Osteocyte (in vitro differentiated cells): ENCODE measurements at regions not wholly inside any gene's neighbourhood (a gene's known extent, or its start where the extent isn't known, plus 50 kb on each side); places are given as distances from the start of the nearest gene placed in this dataset.

ENCODE experiments used
- DNase-seq: peaks from one replicate; pipeline ENCODE4 v3.0.0; 2021; ENCODE audit warnings: mixed read lengths; ENCODE audit not compliant: unreplicated experiment; ENCODE audit errors: extremely low spot score
- H3K27ac Mint-ChIP-seq: one replicate; pipeline ENCODE4 v1.8.0; 2021; ENCODE audit warnings: mild to moderate bottlenecking, mixed read lengths; ENCODE audit not compliant: unreplicated experiment
- H3K27me3 Mint-ChIP-seq: one replicate; pipeline ENCODE4 v1.8.0; 2021; ENCODE audit warnings: mixed read lengths; ENCODE audit not compliant: unreplicated experiment
- H3K36me3 Mint-ChIP-seq: one replicate; pipeline ENCODE4 v1.8.0; 2021; ENCODE audit warnings: mixed read lengths; ENCODE audit not compliant: unreplicated experiment
- H3K4me1 Mint-ChIP-seq: one replicate; pipeline ENCODE4 v1.8.0; 2021; ENCODE audit warnings: mixed read lengths; ENCODE audit not compliant: unreplicated experiment
- H3K4me3 Mint-ChIP-seq: one replicate; pipeline ENCODE4 v1.8.0; 2021; ENCODE audit warnings: mild to moderate bottlenecking, moderate library complexity, mixed read lengths; ENCODE audit not compliant: unreplicated experiment
- H3K9me3 Mint-ChIP-seq: one replicate; pipeline ENCODE4 v1.8.0; 2021; ENCODE audit warnings: mixed read lengths; ENCODE audit not compliant: unreplicated experiment
- TF ChIP-seq, protein P1 (sequence below): fragments of 200-600 bp; sonication (generic); IDR thresholded peaks from 2 replicates; pipeline ENCODE4 v1.5.0; 2021; ENCODE audit warnings: antibody characterized with exemption, mild to moderate bottlenecking, moderate library complexity

DNA sequence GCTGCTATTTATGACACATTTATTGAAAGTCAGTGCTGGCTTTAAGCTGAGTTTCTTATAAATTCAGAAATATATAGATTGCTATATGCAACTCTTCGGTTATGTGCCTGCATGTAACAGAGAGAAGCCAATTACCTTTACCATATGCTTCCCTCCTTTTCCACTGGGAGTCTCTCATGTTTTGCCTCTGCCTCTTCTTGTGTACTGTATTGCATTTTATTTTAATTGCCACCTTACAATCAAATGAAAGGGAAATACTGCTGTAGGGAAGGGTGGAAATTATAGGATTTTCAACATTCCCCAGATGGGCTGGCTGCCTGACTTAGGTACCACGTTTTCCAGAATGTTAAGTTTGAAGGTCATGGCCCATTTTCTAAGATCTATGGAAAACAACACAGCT is 655.4 kb upstream of the SLIT2 start:
- Mint-ChIP-seq H3K27me3 (peaks cover 3% of the 10 kb centered on the region), H3K4me1 (no peaks in the 10 kb centered on the region), H3K27ac (no peak overlapping the region), H3K4me3 (no peak overlapping the region), H3K9me3 (no peaks in the 10 kb centered on the region), H3K36me3 (no peaks in the 10 kb centered on the region)
- TF ChIP-seq, protein P1, sequence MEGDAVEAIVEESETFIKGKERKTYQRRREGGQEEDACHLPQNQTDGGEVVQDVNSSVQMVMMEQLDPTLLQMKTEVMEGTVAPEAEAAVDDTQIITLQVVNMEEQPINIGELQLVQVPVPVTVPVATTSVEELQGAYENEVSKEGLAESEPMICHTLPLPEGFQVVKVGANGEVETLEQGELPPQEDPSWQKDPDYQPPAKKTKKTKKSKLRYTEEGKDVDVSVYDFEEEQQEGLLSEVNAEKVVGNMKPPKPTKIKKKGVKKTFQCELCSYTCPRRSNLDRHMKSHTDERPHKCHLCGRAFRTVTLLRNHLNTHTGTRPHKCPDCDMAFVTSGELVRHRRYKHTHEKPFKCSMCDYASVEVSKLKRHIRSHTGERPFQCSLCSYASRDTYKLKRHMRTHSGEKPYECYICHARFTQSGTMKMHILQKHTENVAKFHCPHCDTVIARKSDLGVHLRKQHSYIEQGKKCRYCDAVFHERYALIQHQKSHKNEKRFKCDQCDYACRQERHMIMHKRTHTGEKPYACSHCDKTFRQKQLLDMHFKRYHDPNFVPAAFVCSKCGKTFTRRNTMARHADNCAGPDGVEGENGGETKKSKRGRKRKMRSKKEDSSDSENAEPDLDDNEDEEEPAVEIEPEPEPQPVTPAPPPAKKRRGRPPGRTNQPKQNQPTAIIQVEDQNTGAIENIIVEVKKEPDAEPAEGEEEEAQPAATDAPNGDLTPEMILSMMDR = no peak
- no peak for DNase-seq

DNA sequence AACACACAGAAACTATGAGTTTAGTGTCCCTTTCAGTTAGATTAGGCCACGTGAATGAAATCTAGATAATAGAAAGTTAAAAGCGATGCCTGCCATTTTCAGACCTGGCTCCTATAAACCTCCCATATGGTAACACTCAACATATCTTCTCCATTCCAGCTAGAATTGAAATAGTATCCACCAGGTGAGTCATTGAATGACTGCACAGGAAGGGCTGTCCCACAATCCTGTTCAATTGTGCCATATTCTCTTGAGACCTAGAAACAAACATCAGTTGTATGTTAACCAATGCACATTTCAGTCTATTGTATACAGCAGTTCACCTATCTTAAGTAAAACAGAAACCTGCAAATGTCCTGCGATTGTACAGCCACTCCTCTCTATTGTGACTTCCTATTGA is 659.3 kb upstream of the SLIT2 start:
- Mint-ChIP-seq H3K9me3 (no peaks in the 10 kb centered on the region), H3K27ac (no peak overlapping the region), H3K36me3 (no peaks in the 10 kb centered on the region), H3K27me3 (peaks cover 5% of the 10 kb centered on the region), H3K4me1 (no peaks in the 10 kb centered on the region), H3K4me3 (no peak overlapping the region)
- no peak for DNase-seq
- TF ChIP-seq, protein P1 = no peak

DNA sequence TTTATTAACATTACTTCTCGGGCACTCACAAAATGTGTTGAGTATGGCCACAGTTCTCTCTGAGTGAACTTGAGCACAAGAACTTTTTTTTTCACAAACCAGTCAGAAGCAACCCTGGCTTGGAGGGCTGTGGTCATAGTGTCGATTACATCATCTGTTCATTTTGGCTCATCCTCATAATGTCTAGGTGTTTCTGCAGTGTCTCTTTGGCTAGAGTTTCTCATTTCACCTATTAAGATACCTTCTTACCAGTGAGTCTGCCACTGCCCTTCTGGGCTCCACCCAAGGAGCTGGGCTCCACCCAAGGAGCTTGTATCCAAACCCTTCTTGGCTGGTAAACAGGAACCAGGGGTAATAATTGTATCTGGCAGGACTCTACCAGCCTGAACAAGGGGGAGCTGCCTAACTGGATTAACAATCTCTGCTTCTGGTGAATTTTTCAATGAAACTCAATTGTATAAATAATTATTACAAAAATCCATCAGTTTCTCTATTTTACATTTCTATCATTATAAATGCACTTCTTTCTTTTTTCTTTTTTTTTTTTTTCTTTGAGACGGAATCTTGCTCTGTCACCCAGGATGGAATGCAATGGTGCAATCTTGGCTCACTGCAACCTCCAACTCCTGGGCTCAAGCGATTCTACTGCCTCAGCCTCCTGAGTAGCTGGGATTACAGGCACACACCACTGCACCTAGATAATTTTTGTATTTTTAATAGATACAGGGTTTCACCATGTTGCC is 667.7 kb upstream of the SLIT2 start:
- Mint-ChIP-seq H3K4me3 (no peak overlapping the region), H3K9me3 (no peaks in the 10 kb centered on the region), H3K27me3 (peaks cover 7% of the 10 kb centered on the region), H3K36me3 (no peaks in the 10 kb centered on the region), H3K27ac (no peak overlapping the region), H3K4me1 (peaks cover 2% of the 10 kb centered on the region)
- TF ChIP-seq, protein P1 = no peak
- no peak for DNase-seq

DNA sequence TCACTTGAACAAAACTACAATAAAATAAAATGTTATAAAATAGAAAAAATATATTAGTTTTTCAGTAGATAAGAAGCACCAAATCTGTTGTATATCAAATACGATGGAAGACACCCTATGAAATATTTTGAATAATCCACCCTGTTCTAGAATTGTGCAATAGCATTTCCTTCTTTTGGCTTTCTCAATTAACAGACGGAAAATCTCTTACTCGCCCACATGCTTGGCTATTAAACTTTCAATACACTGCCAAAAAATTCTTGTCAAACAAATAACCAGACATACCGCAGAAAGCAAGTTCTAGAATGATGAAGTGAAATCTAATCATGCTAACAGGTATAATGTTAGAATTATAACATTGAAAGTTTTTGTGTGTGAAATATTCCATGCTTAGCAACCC is 671.6 kb upstream of the SLIT2 start:
- TF ChIP-seq, protein P1 = no peak
- no peak for DNase-seq
- Mint-ChIP-seq H3K9me3 (no peaks in the 10 kb centered on the region), H3K36me3 (no peaks in the 10 kb centered on the region), H3K27ac (no peak overlapping the region), H3K4me3 (no peak overlapping the region), H3K4me1 (peaks cover 13% of the 10 kb centered on the region), H3K27me3 (peaks cover 2% of the 10 kb centered on the region)

DNA sequence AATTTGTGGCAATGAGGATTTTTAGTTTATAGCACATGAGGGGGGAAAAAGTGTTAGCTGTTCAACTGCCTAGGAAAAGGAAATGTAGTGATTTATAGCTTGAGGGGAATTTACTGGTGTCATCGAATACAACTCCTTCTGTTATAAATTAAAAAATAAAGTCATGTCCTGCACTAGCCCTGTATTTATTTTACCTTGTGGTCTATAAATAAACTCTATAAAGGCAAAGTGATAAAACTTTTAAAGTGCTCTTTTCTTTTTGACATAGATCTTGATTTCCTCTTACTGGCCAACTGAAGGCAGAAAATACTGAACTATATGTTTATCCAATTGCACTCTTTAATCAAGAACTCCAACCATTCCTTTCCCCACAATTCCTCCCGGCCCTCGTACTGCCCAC is 672.1 kb upstream of the SLIT2 start:
- Mint-ChIP-seq H3K27ac (no peak overlapping the region), H3K27me3 (peaks cover 2% of the 10 kb centered on the region), H3K36me3 (no peaks in the 10 kb centered on the region), H3K9me3 (no peaks in the 10 kb centered on the region), H3K4me1 (peaks cover 13% of the 10 kb centered on the region), H3K4me3 (no peak overlapping the region)
- no peak for DNase-seq
- TF ChIP-seq, protein P1 = no peak
